HT-29 (cell line): ENCODE measurements at regions not wholly inside any gene's neighbourhood (a gene's known extent, or its start where the extent isn't known, plus 50 kb on each side); places are given as distances from the start of the nearest gene placed in this dataset.

Experiments used
- DNase-seq: peaks from one replicate; pipeline ENCODE4 v3.0.0-alpha.2; 2015; ENCODE audit warnings: low spot score

DNA sequence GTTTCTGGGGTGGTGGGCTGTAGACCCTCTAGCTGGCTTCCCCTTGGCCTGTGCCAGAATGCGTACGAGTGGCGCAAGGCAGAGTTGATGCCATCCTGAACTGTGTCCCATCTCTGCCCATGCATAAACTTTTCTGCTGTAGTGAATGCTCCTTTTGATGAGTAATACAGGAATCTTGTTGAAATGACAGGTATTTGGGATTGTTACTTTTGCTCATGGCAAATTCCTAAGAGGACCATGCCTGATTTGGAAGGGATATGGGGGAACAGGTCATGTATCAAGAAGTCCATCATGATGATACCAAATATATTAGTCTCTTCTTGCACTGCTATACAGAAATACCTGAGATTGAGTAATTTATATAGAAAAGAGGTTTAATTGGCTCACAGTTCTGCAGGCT, 648.0 kb downstream of the SLC4A3 start:
- DNase-seq: no peak

DNA sequence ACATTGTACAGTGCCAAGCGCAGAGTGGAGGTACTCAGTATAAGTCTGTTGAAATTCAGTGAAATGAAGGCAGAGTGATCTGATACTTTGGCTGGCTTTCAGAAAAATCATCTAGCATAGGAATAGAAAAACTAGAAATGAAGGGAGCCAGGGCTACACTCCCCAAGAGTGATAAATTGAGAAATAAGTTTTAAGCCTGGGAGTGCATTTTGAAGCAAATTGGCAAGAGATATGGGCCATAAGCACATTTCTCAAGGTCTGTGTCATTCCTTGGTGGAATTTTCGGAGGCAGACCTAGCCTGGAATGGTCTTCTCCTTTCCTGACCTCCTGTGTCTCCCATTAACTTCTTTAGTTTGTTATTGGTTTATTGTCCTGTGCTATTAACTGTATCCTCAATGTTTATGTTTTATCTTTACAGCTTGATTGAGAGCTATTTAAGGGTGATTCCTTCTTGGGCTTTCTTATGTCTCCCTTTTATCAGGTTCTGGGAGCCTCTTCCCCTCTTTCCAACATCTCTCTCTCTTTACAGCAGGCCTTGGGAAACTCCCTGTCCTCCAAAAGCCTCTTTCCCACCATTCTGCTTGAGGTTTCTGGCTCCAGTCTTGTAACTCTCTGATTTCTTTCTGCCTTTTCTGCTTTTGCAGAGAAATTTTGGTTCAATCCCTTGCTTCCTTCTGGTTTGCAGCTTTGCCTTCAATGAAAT, 649.5 kb downstream of the SLC4A3 start:
- DNase-seq: no peak

DNA sequence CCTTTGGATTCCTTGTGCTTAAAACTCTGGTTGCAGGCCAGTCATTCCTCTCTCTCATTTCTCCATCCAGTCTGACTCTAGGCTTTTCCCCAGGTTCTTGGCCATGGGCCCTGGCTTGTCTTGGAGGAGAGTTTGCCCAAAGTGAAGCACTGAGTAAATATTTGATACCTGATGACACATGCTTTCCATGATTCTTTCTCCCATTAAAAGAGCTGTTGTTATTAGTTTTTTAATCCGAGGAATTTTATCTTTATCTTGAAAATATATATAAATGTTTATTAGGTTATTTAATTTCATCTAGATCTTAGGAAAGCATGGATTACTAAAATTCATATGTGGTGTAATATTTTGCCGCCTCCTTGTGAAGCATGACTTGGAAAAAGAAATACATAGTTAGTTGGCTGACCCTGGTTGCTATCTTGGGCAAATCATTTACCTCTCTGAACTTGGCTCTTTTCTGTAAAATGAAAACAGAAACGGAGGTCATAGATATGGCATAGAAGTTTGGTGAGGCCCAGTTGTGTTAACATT, 650.1 kb downstream of the SLC4A3 start:
- DNase-seq: peak; percentile 81

- peak; percentile 20 for DNase-seq
These were observed 650.6 kb downstream of the SLC4A3 start for GRCh38 chr2:220278022-220278421.

- no peak for DNase-seq
These were observed 651.9 kb downstream of the SLC4A3 start for GRCh38 chr2:220279372-220279771.

DNA sequence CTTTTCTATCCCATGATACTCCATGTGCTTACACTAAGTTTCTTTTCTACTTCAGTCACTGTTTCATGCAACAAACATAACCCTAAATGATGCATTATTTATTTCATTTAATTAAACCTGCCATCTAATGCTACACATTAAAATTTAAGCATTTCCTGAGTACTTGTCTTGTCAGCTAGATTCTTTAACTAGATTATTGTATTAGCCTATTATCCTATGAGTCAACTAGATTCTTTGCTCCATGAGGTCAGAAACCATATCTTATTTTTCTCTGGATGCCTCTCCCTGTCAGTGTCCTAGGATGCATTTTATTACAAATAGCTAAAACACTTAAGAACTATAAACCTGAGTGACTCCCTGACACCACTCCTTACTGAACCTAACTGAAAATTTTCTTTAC, 652.4 kb downstream of the SLC4A3 start:
- no peak for DNase-seq

DNA sequence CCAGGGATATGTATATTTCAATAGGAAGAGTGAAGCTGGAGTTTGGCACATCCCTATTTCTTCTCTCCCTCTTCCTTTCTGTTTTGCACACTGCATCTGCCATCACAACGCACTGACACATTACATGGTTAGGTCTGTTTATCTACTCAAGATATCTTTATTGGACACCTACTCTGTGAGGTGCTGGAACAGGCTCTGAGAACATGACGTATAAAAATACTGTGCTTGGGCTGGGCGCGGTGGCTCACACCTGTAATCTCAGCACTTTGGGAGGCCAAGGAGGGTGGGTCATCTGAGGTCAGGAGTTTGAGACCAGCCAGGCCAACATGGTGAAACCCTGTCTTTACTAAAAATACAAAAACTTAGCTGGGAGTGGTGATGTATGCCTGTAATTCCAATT, 653.3 kb downstream of the SLC4A3 start:
- no peak for DNase-seq

GRCh38 chr2:220281771-220282170, 654.3 kb downstream of the SLC4A3 start:
- DNase-seq: no peak

DNA sequence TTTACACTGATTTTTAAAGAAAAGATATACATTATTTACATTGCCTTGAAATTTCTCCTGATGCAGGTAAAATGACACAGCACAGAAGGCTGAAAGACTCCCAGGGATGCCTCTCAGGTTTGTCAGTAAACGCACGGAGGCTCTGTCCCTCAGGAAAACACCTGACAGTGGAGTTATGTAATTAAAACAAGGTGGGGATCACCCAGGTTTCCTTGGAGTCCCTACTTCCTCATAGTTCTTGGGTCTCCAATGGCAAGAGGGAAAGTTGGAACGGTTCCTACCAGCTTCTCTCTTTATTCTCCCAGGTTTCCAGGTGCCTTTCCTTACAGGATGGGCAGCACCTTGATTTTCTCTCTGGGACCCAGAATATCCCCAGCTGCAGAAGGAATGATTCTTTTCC, 654.8 kb downstream of the SLC4A3 start:
- DNase-seq: peak; percentile 52

DNA sequence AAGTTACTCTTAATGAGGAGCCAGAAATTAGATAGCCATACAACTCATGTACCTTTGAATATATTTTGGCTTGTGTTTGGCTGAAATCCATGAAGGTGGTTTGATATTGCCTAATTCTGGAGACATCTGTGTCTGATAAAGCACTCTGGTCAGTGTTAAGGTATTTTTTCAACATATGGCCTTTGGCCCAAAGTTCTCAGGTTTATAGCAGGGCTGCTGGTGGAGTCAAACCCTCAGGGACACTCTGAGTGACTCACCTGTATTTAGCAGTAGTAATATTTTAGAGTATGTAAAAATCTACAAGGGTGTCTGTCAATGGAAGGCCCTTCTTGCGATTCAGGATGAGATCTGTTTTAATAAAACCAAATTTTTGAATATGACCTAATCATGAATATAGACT, 666.5 kb downstream of the SLC4A3 start:
- no peak for DNase-seq

- DNase-seq: peak; percentile 33
These were observed 668.7 kb downstream of the SLC4A3 start for GRCh38 chr2:220296174-220296573.

DNA sequence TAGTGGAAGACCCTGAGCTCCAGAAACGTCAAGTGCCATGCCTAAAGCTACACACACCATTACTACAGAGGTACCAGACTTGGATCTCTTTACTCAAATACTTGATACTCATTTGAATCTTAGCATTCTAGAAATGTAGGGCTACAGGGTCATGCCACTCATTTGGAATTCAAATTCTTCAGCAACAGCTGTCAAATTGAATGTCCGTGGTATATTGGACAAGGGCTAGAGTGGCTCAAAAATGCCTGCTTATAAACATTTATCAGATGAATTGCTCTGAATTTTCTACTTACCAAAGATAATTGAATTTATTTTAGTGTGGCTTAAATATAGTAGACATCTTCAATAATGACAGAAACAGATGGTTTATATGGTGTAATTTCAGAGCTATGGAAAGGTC, 669.7 kb downstream of the SLC4A3 start:
- DNase-seq: no peak

- no peak for DNase-seq
These were observed 673.4 kb downstream of the SLC4A3 start for GRCh38 chr2:220300806-220301205.

GRCh38 chr2:220302756-220303155, 675.3 kb downstream of the SLC4A3 start:
- no peak for DNase-seq

- no peak for DNase-seq
These were observed 681.8 kb downstream of the SLC4A3 start for GRCh38 chr2:220309215-220309614.

GRCh38 chr2:220310451-220310861, 683.0 kb downstream of the SLC4A3 start:
- DNase-seq: no peak

GRCh38 chr2:220315098-220315823, 687.8 kb downstream of the SLC4A3 start:
- no peak for DNase-seq

DNA sequence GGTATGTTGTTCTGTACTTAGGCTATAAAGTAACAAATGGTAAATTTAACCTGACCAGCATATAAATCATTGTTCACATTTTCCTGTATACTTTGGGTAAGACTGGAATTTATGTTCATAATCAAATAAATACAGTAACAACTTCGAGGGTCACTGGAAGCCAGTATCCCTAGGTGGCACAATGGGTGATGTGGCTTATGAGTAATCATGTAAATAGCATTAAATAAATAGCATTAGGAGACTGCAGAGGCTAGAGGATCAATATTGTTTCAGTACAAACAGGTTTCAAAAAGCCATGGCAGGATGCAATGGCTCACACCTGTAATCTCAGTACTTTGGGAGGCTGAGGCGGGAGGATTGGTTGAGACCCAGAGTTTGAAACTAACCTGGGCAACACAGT, 690.6 kb downstream of the SLC4A3 start:
- DNase-seq: no peak

DNA sequence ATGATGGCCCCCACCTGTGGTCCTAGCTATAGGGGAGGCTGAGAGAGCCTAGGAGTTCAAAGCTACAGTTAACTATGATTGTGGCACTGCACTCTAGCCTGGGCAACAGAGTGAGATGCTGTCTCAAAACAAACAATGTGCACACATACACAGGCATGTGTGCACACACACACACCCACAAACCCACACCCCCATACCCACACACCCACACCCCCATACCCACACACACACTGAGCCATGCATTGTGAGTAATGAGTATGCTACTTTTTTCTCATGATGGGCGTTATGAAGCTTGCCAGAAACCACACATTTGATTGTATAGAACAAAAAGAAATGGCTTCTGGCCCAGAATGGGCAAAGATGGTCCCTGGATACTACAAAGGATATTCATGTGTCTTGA, 691.1 kb downstream of the SLC4A3 start:
- no peak for DNase-seq

GRCh38 chr2:220320326-220320725, 692.9 kb downstream of the SLC4A3 start:
- no peak for DNase-seq

DNA sequence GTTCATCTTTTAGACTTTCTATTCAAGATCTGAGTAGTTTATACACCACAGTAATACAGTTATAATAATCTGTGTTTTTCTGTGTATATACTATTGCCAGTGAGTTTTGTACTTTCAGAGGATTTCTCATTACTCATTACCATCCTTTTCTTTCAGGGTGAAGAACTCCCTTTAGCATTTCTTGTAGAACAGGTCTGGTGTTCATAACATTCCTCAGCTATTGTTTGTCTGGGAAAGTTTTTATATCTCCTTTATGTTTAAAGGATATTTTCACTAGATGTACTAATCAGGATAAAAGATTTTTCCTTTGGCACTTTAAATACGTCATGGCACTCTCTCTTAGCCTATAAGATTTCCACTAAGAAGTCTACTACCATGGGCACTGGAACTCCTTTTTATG, 705.5 kb downstream of the SLC4A3 start:
- DNase-seq: no peak

GRCh38 chr2:220334210-220334609, 706.8 kb downstream of the SLC4A3 start:
- DNase-seq: no peak
